Gastroesophageal sphincter (tissue), 3 donors: ENCODE measurements at regions not wholly inside any gene's neighbourhood (a gene's known extent, or its start where the extent isn't known, plus 50 kb on each side); places are given as distances from the start of the nearest gene placed in this dataset.
A peak's percentile ranks its signal among the peaks of the same experiment; 100 is the strongest.

Source experiments
- EP300 ChIP-seq: sonication (generic); formaldehyde crosslinking; IDR thresholded peaks from one replicate; pipeline ENCODE4 v1.6.1; 2017; ENCODE audit warnings: antibody characterized with exemption, mild to moderate bottlenecking
- POLR2A ChIP-seq, 2 donors: fragments of 450-650 bp; IDR thresholded peaks; one replicate each; pipeline ENCODE4 v1.6.1; 2017; ENCODE audit warnings: antibody characterized with exemption in 2 of 2, mild to moderate bottlenecking in 2 of 2, moderate library complexity in 1 of 2
- POLR2AphosphoS5 ChIP-seq: sonication (generic); formaldehyde crosslinking; IDR thresholded peaks from one replicate; pipeline ENCODE4 v1.6.1; 2017; ENCODE audit warnings: antibody characterized with exemption
- TF ChIP-seq, protein P1 (sequence below), 4 experiments: fragments of 200-600 bp in 2 of 4; fragments of 450-650 bp in 2 of 4; sonication (generic) in 1 of 4; IDR thresholded peaks; one replicate each; pipeline ENCODE4 v1.5.1; 2017 to 2019; ENCODE audit warnings: antibody characterized with exemption in 4 of 4, mild to moderate bottlenecking in 2 of 4, moderate library complexity in 2 of 4

DNA sequence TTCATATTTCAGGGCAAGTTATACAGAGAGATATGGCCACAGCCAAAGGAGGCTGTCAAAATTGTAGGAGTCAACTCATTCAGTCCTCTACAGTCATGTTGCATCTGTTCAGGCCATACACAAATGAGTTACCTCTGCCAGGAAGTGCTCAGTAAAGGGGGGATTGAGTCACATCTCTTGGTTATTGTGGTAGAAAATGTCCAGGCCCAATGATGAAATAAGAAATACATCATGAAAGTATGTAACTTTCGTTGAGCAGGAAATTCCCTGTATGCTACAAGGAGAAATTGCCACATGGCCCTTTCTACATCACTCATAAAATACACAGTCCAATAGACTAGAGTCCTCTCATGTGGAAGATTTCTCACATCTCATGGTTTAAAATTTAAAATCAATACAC is 103.9 kb upstream of the COL3A1 start:
- TF ChIP-seq, protein P1, sequence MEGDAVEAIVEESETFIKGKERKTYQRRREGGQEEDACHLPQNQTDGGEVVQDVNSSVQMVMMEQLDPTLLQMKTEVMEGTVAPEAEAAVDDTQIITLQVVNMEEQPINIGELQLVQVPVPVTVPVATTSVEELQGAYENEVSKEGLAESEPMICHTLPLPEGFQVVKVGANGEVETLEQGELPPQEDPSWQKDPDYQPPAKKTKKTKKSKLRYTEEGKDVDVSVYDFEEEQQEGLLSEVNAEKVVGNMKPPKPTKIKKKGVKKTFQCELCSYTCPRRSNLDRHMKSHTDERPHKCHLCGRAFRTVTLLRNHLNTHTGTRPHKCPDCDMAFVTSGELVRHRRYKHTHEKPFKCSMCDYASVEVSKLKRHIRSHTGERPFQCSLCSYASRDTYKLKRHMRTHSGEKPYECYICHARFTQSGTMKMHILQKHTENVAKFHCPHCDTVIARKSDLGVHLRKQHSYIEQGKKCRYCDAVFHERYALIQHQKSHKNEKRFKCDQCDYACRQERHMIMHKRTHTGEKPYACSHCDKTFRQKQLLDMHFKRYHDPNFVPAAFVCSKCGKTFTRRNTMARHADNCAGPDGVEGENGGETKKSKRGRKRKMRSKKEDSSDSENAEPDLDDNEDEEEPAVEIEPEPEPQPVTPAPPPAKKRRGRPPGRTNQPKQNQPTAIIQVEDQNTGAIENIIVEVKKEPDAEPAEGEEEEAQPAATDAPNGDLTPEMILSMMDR (IDR thresholded peaks at IDR 0.05): no peak
- TF ChIP-seq POLR2AphosphoS5 (peak; percentile 66), EP300 (no peak), POLR2A (IDR thresholded peaks at IDR 0.05) (no peak)
